MM.1S (cell line): ENCODE measurements at regions not wholly inside any gene's neighbourhood (a gene's known extent, or its start where the extent isn't known, plus 50 kb on each side); places are given as distances from the start of the nearest gene placed in this dataset.
"Not testable (repeated sequence)": the region's sequence is repeated elsewhere in the genome, so short reads cannot be mapped to it uniquely, and the experiment has no call there.

ENCODE experiments used
- EZH2 ChIP-seq: fragments of 300-600 bp; sonication (generic); optimal IDR thresholded peaks from 2 replicates; pipeline ENCODE3; 2017; ENCODE audit warnings: low read depth, mild to moderate bottlenecking, antibody characterized with exemption, low read length, mixed read lengths
- EZH2phosphoT487 ChIP-seq: fragments of 300-600 bp; sonication (generic); IDR thresholded peaks from 2 replicates; pipeline ENCODE4 v1.6.1; 2018; ENCODE audit warnings: antibody characterized with exemption, low read length
- TF ChIP-seq, protein P1 (sequence below): fragments of 300-600 bp; sonication (generic); IDR thresholded peaks from 2 replicates; pipeline ENCODE4 v1.5.1; 2016; ENCODE audit warnings: antibody characterized with exemption, low read length, mixed read lengths

DNA sequence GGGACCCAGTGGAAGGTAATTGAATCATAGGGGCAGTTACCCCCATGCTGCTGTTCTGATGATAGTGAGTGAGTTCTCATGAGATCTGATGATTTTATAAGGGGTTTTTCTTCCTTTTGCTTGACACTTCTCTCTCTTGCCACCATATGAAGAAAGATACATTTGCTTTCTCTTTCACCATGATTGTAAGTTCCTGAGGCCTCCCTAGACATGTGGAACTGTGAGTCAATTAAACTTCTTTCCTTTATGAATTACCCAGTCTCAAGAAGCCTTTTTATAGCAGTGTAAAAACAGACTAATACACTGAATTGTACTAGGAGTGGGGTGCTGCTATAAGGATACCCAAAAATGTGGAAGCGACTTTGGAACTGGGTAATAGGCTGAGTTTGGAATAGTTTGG is 205.2 kb downstream of the COX18 start:
- TF ChIP-seq, protein P1, sequence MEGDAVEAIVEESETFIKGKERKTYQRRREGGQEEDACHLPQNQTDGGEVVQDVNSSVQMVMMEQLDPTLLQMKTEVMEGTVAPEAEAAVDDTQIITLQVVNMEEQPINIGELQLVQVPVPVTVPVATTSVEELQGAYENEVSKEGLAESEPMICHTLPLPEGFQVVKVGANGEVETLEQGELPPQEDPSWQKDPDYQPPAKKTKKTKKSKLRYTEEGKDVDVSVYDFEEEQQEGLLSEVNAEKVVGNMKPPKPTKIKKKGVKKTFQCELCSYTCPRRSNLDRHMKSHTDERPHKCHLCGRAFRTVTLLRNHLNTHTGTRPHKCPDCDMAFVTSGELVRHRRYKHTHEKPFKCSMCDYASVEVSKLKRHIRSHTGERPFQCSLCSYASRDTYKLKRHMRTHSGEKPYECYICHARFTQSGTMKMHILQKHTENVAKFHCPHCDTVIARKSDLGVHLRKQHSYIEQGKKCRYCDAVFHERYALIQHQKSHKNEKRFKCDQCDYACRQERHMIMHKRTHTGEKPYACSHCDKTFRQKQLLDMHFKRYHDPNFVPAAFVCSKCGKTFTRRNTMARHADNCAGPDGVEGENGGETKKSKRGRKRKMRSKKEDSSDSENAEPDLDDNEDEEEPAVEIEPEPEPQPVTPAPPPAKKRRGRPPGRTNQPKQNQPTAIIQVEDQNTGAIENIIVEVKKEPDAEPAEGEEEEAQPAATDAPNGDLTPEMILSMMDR, result not testable (repeated sequence)
- not testable (repeated sequence) for TF ChIP-seq EZH2, EZH2phosphoT487
